GM12878 (cell line): ENCODE measurements at regions not wholly inside any gene's neighbourhood (a gene's known extent, or its start where the extent isn't known, plus 50 kb on each side); places are given as distances from the start of the nearest gene placed in this dataset.

Experiments used
- ATAC-seq: fragments of 200-7000 bp; cut with Tn5 transposase; 3 replicates; pipeline ENCODE4 v1.9.1; 2020; ENCODE audit warnings: mild to moderate bottlenecking, moderate library complexity
- BruUV-seq: library from RNA; stranded (reverse); fragments of 400-500 nt; replicated peaks from 2 replicates; lab custom pipeline; 2021; lab: Mats Ljungman, UMichigan
- CTCF ChIA-PET: fragments of 300-600 bp; sonication (Branson Sonifier 250); formaldehyde crosslinking; extraction: SDS; loops from one replicate; lab custom pipeline; 2021; ENCODE audit warnings: inconsistent platforms; lab: Yijun Ruan, JAX
- POLR2A ChIA-PET: fragments of 350-600 bp; formaldehyde crosslinking; extraction: SDS; loops from one replicate; lab custom pipeline; 2021; ENCODE audit warnings: inconsistent platforms; lab: Charles Lee
- RAD21 ChIA-PET: fragments of 300-600 bp; sonication (Branson Sonifier 250); formaldehyde crosslinking; loops from one replicate; lab custom pipeline; 2023; ENCODE audit warnings: antibody characterized with exemption; ENCODE audit not compliant: unreplicated experiment; lab: Charles Lee
- SMC1A ChIA-PET: fragments of 300-600 bp; sonication (Branson Sonifier 250); formaldehyde crosslinking; loops from one replicate; lab custom pipeline; 2023; ENCODE audit not compliant: unreplicated experiment, uncharacterized antibody; lab: Charles Lee
- DNase-seq: peaks from one replicate; pipeline ENCODE4 v3.0.0-alpha.2; 2011; ENCODE audit warnings: low read depth, low spot score
- FAIRE-seq: peaks from 3 replicates; lab custom pipeline; 2011; peaks lifted over from hg19 to GRCh38; lab: Jason Lieb, UNC
- H2AFZ ChIP-seq: 2 replicates; pipeline ENCODE4 v1.6.0; 2011; ENCODE audit warnings: low read depth, low read length, control low read depth; ENCODE audit not compliant: control insufficient read depth
- H3K27ac ChIP-seq: 2 replicates; pipeline ENCODE4 v1.5.1; 2011; ENCODE audit warnings: control low read depth; ENCODE audit not compliant: control insufficient read depth, insufficient read depth
- H3K27me3 ChIP-seq, 2 experiments: replicated peaks in 1 of 2; 2 replicates each; pipeline versions ENCODE4 v1.6.0 to v1.6.1; 2011; ENCODE audit warnings: low read length in 1 of 2; ENCODE audit not compliant: control insufficient read depth in 2 of 2, insufficient read depth in 2 of 2
- H3K36me3 ChIP-seq, 2 experiments: 2 replicates each; pipeline ENCODE4 v1.5.1; 2011; ENCODE audit warnings: low read length in 1 of 2; ENCODE audit not compliant: control insufficient read depth in 2 of 2, insufficient read depth in 2 of 2
- H3K4me1 ChIP-seq: 2 replicates; pipeline ENCODE4 v1.6.1; 2011; ENCODE audit warnings: mild to moderate bottlenecking, low read length, moderate library complexity, mixed read lengths; ENCODE audit not compliant: control insufficient read depth, insufficient read depth
- H3K4me2 ChIP-seq: 2 replicates; pipeline ENCODE4 v1.6.0; 2011; ENCODE audit warnings: control low read depth; ENCODE audit not compliant: control insufficient read depth, insufficient read depth
- H3K4me3 ChIP-seq: fragments of 200-600 bp; sonication (generic); 2 replicates; pipeline ENCODE4 v1.5.1; 2016
- H3K79me2 ChIP-seq: 2 replicates; pipeline ENCODE4 v1.6.0; 2011; ENCODE audit warnings: low read length; ENCODE audit not compliant: control insufficient read depth, insufficient read depth
- H3K9ac ChIP-seq: 2 replicates; pipeline ENCODE4 v1.8.0; 2011; ENCODE audit warnings: low read length, control low read depth, mixed read lengths; ENCODE audit not compliant: control insufficient read depth, insufficient read depth
- H3K9me3 ChIP-seq: replicated peaks from 3 replicates; pipeline ENCODE4 v1.5.1; 2011; ENCODE audit warnings: mild to moderate bottlenecking, low read length; ENCODE audit not compliant: control insufficient read depth, insufficient read depth
- H4K20me1 ChIP-seq: 2 replicates; pipeline ENCODE4 v1.6.0; 2011; ENCODE audit not compliant: control insufficient read depth, insufficient read depth
- CEBPB ChIP-seq, 2 experiments: fragments of 150-350 bp in 1 of 2; IDR thresholded peaks; 2 replicates each; pipeline ENCODE4 v1.6.1; 2012 to 2014; ENCODE audit warnings: low read depth in 2 of 2, low read length in 2 of 2, borderline replicate concordance in 1 of 2, inconsistent platforms in 1 of 2
- CREB1 ChIP-seq: IDR thresholded peaks from 2 replicates; pipeline ENCODE4 v1.6.1; 2012; ENCODE audit warnings: low read depth, mild to moderate bottlenecking, inconsistent platforms
- ETV6 ChIP-seq, 2 experiments: fragments of 450-650 bp in 1 of 2; IDR thresholded peaks in 1 of 2; conservative IDR thresholded peaks in 1 of 2; 2 replicates each; pipeline ENCODE4 v1.6.1; 2014; ENCODE audit warnings: antibody characterized with exemption in 1 of 2, borderline replicate concordance in 1 of 2, low read depth in 1 of 2, mild to moderate bottlenecking in 1 of 2, moderate library complexity in 1 of 2
- IRF4 ChIP-seq: IDR thresholded peaks from 2 replicates; pipeline ENCODE4 v1.6.1; 2011; ENCODE audit warnings: low read depth, low read length
- LARP7 ChIP-seq: fragments of 450-650 bp; IDR thresholded peaks from 2 replicates; pipeline ENCODE4 v1.6.1; 2017; ENCODE audit warnings: mild to moderate bottlenecking
- MAX ChIP-seq: IDR thresholded peaks from 2 replicates; pipeline ENCODE4 v1.6.1; 2012; ENCODE audit warnings: low read depth, low read length, improper control_type of control experiment
- MLLT1 ChIP-seq: fragments of 450-650 bp; IDR thresholded peaks from 2 replicates; pipeline ENCODE4 v1.6.1; 2016; ENCODE audit warnings: mild to moderate bottlenecking
- MYC ChIP-seq: IDR thresholded peaks from 2 replicates; pipeline ENCODE4 v1.6.1; 2011; ENCODE audit warnings: mild to moderate bottlenecking, low read length, moderate library complexity, inconsistent platforms; ENCODE audit not compliant: insufficient read depth, insufficient replicate concordance, insufficient read length, severe bottlenecking
- PKNOX1 ChIP-seq: fragments of 450-650 bp; IDR thresholded peaks from 2 replicates; pipeline ENCODE4 v1.6.1; 2016; ENCODE audit warnings: mild to moderate bottlenecking
- RBBP5 ChIP-seq: fragments of 200-600 bp; sonication (generic); conservative IDR thresholded peaks from 2 replicates; pipeline ENCODE4 v1.6.1; 2016
- TARDBP ChIP-seq: IDR thresholded peaks from 2 replicates; pipeline ENCODE4 v1.6.1; 2016; ENCODE audit warnings: borderline replicate concordance
- TCF3 ChIP-seq: IDR thresholded peaks from 2 replicates; pipeline ENCODE4 v1.6.1; 2012; ENCODE audit warnings: low read depth, mild to moderate bottlenecking, low read length, borderline replicate concordance; ENCODE audit not compliant: insufficient read depth
- ZBTB33 ChIP-seq: fragments of 450-650 bp; IDR thresholded peaks from 2 replicates; pipeline ENCODE4 v1.6.1; 2017; ENCODE audit warnings: mild to moderate bottlenecking
- ZNF24 ChIP-seq: fragments of 450-650 bp; IDR thresholded peaks from 2 replicates; pipeline ENCODE4 v1.6.1; 2017; ENCODE audit warnings: antibody characterized with exemption, mild to moderate bottlenecking
- WGBS: methylation state at CpG from one replicate; pipeline ENCODE4 v1.1.6; 2016; ENCODE audit warnings: low lambda C conversion rate; ENCODE audit not compliant: insufficient replicate concordance, insufficient coverage; ENCODE audit errors: missing lambda C conversion rate; 5-methylcytosine and 5-hydroxymethylcytosine counted together
- in situ Hi-C: fragments of 300-500 bp; cut with MboI; formaldehyde crosslinking; loops from 9 replicates; pipeline ENCODE4 v1.14.3; 2018; ENCODE audit warnings: mixed read lengths
- intact Hi-C: fragments of 100-400 bp; cut with micrococcal nuclease; formaldehyde crosslinking; loops from one replicate; pipeline ENCODE4 v1.14.2; 2022; ENCODE audit not compliant: unreplicated experiment

- in situ Hi-C loops: no loop called here
- Histone ChIP-seq H3K27ac (no peak overlapping the region), H4K20me1 (no peaks in the 10 kb centered on the region), H3K9ac (no peak overlapping the region), H3K4me2 (no peak overlapping the region), H3K27me3 (no peaks in the 10 kb centered on the region), H3K79me2 (no peaks in the 10 kb centered on the region), H3K9me3 (no peaks in the 10 kb centered on the region), H2AFZ (no peak overlapping the region), H3K36me3 (no peaks in the 10 kb centered on the region), H3K4me3 (no peak overlapping the region), H3K4me1 (no peaks in the 10 kb centered on the region)
- CTCF ChIA-PET: no interaction called here
- DNase-seq (no peak), FAIRE-seq (no peak), ATAC-seq (no peak)
- intact Hi-C loops: no loop called here
- SMC1A ChIA-PET: no interaction called here
- no peak for TF ChIP-seq IRF4
- no peak for TF ChIP-seq CEBPB (IDR thresholded peaks at IDR 0.05; ENCODE audit: borderline replicate concordance in 1 of 2, low read depth in 2 of 2, low read length in 2 of 2)
- TF ChIP-seq LARP7: no peak
- TF ChIP-seq CREB1: no peak
- TF ChIP-seq MYC: no peak
- TF ChIP-seq PKNOX1: no peak
- no peak for TF ChIP-seq RBBP5
- TF ChIP-seq ETV6 (conservative IDR thresholded peaks at IDR 0.05 in 1 of 2, IDR thresholded peaks at IDR 0.05 in 1 of 2; ENCODE audit: borderline replicate concordance in 1 of 2, low read depth in 1 of 2): no peak
- no peak for TF ChIP-seq TARDBP
- TF ChIP-seq MLLT1: no peak
- no peak for TF ChIP-seq MAX
- TF ChIP-seq TCF3: no peak
- no peak for TF ChIP-seq ZBTB33
- no peak for TF ChIP-seq ZNF24
- RAD21 ChIA-PET: no interaction called here
- WGBS: 0% methylated on average over 1 of the region's 1 CpG
- no TSS peak for BruUV-seq
- POLR2A ChIA-PET: no interaction called here
These were observed 984.1 kb upstream of the GBE1 start for GRCh38 chr3:82745544-82745943.
